ENCODE measurements at regions not wholly inside any gene's neighbourhood (a gene's known extent, or its start where the extent isn't known, plus 50 kb on each side); places are given as distances from the start of the nearest gene placed in this dataset.

DNA sequence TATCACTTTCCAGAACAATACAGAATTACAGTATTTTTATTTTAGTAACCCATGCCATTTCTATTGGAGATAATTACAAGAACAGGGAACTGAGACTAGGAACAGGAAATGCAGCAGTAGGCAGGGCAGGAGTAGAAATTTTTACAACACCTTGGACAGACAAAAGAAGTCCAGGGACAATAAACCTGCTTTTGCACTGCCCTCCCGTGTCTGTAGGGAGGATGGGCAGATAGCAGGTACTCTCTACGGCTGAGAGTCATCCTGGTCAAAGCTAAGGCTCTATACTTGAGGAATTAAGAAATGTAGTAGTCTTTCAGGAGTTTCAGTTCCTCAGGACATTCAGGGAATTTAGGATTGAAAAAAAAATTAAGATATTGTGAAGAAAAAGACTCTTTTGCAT, 63.4 kb downstream of the VAX1 start:
- no peak for TF ChIP-seq POLR2A (IDR thresholded peaks at IDR 0.05)
- TF ChIP-seq, protein P1, sequence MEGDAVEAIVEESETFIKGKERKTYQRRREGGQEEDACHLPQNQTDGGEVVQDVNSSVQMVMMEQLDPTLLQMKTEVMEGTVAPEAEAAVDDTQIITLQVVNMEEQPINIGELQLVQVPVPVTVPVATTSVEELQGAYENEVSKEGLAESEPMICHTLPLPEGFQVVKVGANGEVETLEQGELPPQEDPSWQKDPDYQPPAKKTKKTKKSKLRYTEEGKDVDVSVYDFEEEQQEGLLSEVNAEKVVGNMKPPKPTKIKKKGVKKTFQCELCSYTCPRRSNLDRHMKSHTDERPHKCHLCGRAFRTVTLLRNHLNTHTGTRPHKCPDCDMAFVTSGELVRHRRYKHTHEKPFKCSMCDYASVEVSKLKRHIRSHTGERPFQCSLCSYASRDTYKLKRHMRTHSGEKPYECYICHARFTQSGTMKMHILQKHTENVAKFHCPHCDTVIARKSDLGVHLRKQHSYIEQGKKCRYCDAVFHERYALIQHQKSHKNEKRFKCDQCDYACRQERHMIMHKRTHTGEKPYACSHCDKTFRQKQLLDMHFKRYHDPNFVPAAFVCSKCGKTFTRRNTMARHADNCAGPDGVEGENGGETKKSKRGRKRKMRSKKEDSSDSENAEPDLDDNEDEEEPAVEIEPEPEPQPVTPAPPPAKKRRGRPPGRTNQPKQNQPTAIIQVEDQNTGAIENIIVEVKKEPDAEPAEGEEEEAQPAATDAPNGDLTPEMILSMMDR (IDR thresholded peaks at IDR 0.05): peak in 3 of 4 donors; percentile 21 to 40 (median 21)

All from right lobe of liver (tissue), 4 donors.